CD4-positive, alpha-beta T cell (primary cell): ENCODE measurements at regions not wholly inside any gene's neighbourhood (a gene's known extent, or its start where the extent isn't known, plus 50 kb on each side); places are given as distances from the start of the nearest gene placed in this dataset.

Source experiments
- ATAC-seq: fragments of 200-7000 bp; cut with Tn5 transposase; one replicate; pipeline ENCODE4 v1.10.0; 2022; ENCODE audit warnings: mild to moderate bottlenecking; ENCODE audit not compliant: poor library complexity
- CTCF ChIA-PET: fragments of 350-600 bp; sonication (Branson Sonifier 250); formaldehyde crosslinking; loops from one replicate; lab custom pipeline; 2021; ENCODE audit warnings: antibody characterized with exemption, inconsistent platforms; lab: Charles Lee
- POLR2A ChIA-PET: fragments of 350-600 bp; sonication (Branson Sonifier 250); formaldehyde crosslinking; loops from one replicate; lab custom pipeline; 2021; ENCODE audit warnings: antibody characterized with exemption, inconsistent platforms; lab: Charles Lee
- DNase-seq, 14 experiments: peaks; one replicate each; pipeline ENCODE4 v3.0.0-alpha.2; 2013 to 2020; ENCODE audit warnings: mixed read lengths in 2 of 14
- H3K27ac ChIP-seq, 2 donors: one replicate each; pipeline versions ENCODE4 v1.5.1 to v1.7.0; 2013; ENCODE audit warnings: low read length in 2 of 2, low read depth in 1 of 2, mild to moderate bottlenecking in 1 of 2
- H3K27me3 ChIP-seq, 2 experiments: 1 replicate in 1 of 2; 2 replicates in 1 of 2; pipeline versions ENCODE4 v1.6.1 to v1.7.0; 2013; ENCODE audit warnings: low read length in 2 of 2, control low read depth in 1 of 2, mild to moderate bottlenecking in 1 of 2, moderate library complexity in 1 of 2; ENCODE audit not compliant: insufficient read depth in 2 of 2, control insufficient read depth in 1 of 2
- H3K36me3 ChIP-seq: one replicate; pipeline ENCODE4 v1.6.1; 2013; ENCODE audit warnings: low read length, control low read depth; ENCODE audit not compliant: insufficient read depth
- H3K4me1 ChIP-seq: one replicate; pipeline ENCODE4 v1.6.1; 2013; ENCODE audit warnings: low read length, control low read depth; ENCODE audit not compliant: insufficient read depth
- H3K4me3 ChIP-seq: one replicate; pipeline ENCODE4 v1.5.1; 2013; ENCODE audit warnings: mild to moderate bottlenecking, low read length, moderate library complexity
- H3K9me3 ChIP-seq, 2 experiments: 1 replicate in 1 of 2; 2 replicates in 1 of 2; pipeline versions ENCODE4 v1.6.1 to v1.7.0; 2013; ENCODE audit warnings: low read length in 2 of 2, mild to moderate bottlenecking in 2 of 2, control low read depth in 1 of 2, moderate library complexity in 1 of 2; ENCODE audit not compliant: control insufficient read depth in 1 of 2, insufficient read depth in 1 of 2
- H3K27ac Mint-ChIP-seq: one replicate; pipeline ENCODE4 v1.8.0; 2020; ENCODE audit warnings: mixed read lengths
- H3K27me3 Mint-ChIP-seq: one replicate; pipeline ENCODE4 v1.8.0; 2021; ENCODE audit warnings: mixed read lengths
- H3K36me3 Mint-ChIP-seq: one replicate; pipeline ENCODE4 v1.8.0; 2021; ENCODE audit warnings: low read depth, mixed read lengths
- H3K4me1 Mint-ChIP-seq: one replicate; pipeline ENCODE4 v1.8.0; 2021; ENCODE audit warnings: low read depth, mixed read lengths
- H3K4me3 Mint-ChIP-seq: one replicate; pipeline ENCODE4 v1.8.0; 2020; ENCODE audit warnings: mild to moderate bottlenecking, mixed read lengths
- H3K9me3 Mint-ChIP-seq: one replicate; pipeline ENCODE4 v1.8.0; 2020; ENCODE audit warnings: mixed read lengths
- intact Hi-C, 2 experiments: fragments of 100-400 bp; cut with DNase I in 1 of 2; cut with micrococcal nuclease in 1 of 2; formaldehyde crosslinking; loops; one replicate each; pipeline versions ENCODE4 v1.15.1 to v1.9.0; 2023 to 2025; cut with DNase I, micrococcal nuclease
- TF ChIP-seq, protein P1 (sequence below): fragments of 200-600 bp; IDR thresholded peaks from one replicate; pipeline ENCODE4 v1.8.0; 2022; ENCODE audit warnings: antibody characterized with exemption, mild to moderate bottlenecking

DNA sequence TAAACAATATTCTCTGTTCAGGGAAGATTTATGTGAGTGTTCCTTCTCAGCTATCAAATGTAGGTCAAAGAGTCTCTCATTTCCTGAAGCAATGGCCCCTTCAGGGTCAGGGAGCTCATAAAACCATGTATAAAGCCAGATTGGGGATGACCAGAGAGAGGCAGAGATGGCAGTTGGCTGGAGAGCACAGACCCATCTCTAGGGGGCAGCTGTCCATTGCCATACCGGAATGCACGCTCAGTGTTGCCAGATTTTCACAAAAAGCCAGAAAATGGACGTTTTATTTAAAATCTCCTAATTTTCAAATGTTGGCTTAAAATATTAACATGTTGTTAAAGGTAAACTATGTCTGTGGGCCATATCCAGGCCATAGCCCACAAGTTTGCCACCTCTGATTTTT, 1920.7 kb upstream of the CELF4 start:
- H3K36me3 Mint-ChIP-seq: no peaks in the 10 kb centered on the region
- H3K9me3 Mint-ChIP-seq: peaks cover 6% of the 10 kb centered on the region
- no peaks in the 10 kb centered on the region for H3K36me3 ChIP-seq
- no peaks in the 10 kb centered on the region for H3K27me3 ChIP-seq
- CTCF ChIA-PET: no interaction called here
- TF ChIP-seq, protein P1, sequence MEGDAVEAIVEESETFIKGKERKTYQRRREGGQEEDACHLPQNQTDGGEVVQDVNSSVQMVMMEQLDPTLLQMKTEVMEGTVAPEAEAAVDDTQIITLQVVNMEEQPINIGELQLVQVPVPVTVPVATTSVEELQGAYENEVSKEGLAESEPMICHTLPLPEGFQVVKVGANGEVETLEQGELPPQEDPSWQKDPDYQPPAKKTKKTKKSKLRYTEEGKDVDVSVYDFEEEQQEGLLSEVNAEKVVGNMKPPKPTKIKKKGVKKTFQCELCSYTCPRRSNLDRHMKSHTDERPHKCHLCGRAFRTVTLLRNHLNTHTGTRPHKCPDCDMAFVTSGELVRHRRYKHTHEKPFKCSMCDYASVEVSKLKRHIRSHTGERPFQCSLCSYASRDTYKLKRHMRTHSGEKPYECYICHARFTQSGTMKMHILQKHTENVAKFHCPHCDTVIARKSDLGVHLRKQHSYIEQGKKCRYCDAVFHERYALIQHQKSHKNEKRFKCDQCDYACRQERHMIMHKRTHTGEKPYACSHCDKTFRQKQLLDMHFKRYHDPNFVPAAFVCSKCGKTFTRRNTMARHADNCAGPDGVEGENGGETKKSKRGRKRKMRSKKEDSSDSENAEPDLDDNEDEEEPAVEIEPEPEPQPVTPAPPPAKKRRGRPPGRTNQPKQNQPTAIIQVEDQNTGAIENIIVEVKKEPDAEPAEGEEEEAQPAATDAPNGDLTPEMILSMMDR: no peak
- H3K4me3 ChIP-seq: no peak overlapping the region
- no peak overlapping the region for H3K4me3 Mint-ChIP-seq
- ATAC-seq: no peak
- no peak overlapping the region for H3K27ac ChIP-seq
- H3K27ac Mint-ChIP-seq: no peak overlapping the region
- peaks cover 0 to 4% of the 10 kb centered on the region in 2 experiments for H3K9me3 ChIP-seq
- no peaks in the 10 kb centered on the region for H3K27me3 Mint-ChIP-seq
- POLR2A ChIA-PET: no interaction called here
- H3K4me1 ChIP-seq: no peaks in the 10 kb centered on the region
- H3K4me1 Mint-ChIP-seq: no peaks in the 10 kb centered on the region
- intact Hi-C loops: no loop called here
- no peak for DNase-seq

- no peak overlapping the region for H3K27ac Mint-ChIP-seq
- H3K36me3 ChIP-seq: no peaks in the 10 kb centered on the region
- H3K27ac ChIP-seq: no peak overlapping the region
- H3K36me3 Mint-ChIP-seq: no peaks in the 10 kb centered on the region
- ChIA-PET CTCF (no interaction called here), POLR2A (no interaction called here)
- no peak overlapping the region for H3K4me3 Mint-ChIP-seq
- peaks cover 0 to 4% of the 10 kb centered on the region in 2 experiments for H3K9me3 ChIP-seq
- H3K27me3 ChIP-seq: no peaks in the 10 kb centered on the region
- intact Hi-C loops: no loop called here
- DNase-seq (no peak), ATAC-seq (no peak)
- H3K4me3 ChIP-seq: no peak overlapping the region
- H3K4me1 ChIP-seq: no peaks in the 10 kb centered on the region
- H3K9me3 Mint-ChIP-seq: peaks cover 6% of the 10 kb centered on the region
- H3K4me1 Mint-ChIP-seq: no peaks in the 10 kb centered on the region
- H3K27me3 Mint-ChIP-seq: no peaks in the 10 kb centered on the region
- TF ChIP-seq, protein P1: no peak
These were observed 1920.1 kb upstream of the CELF4 start for GRCh38 chr18:39485696-39486095.

DNA sequence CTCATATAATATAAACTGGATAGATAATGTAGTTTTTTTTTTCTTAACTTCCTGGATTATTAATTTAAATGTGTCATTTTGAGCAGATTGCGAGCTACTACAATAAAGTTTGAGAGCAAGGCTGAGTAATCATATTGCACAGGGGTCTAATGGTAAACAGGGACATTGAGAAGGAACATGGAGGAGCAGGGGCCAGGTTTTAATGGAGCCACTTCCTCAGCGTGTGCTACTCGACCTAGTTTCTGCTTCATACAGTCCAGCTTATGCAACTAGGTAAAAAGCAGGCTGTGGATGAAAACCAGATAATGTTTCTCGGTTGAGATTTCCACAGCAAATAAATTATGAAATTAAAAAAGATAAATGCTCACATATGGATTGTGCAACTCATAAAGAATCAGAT, 1915.7 kb upstream of the CELF4 start:
- Histone ChIP-seq H3K36me3 (no peaks in the 10 kb centered on the region), H3K4me1 (no peaks in the 10 kb centered on the region), H3K4me3 (no peak overlapping the region), H3K9me3 (no peaks in the 10 kb centered on the region), H3K27me3 (no peaks in the 10 kb centered on the region), H3K27ac (no peak overlapping the region)
- DNase-seq (no peak), ATAC-seq (no peak)
- intact Hi-C loops: no loop called here
- ChIA-PET CTCF (no interaction called here), POLR2A (no interaction called here)
- H3K4me1 Mint-ChIP-seq: no peaks in the 10 kb centered on the region
- H3K9me3 Mint-ChIP-seq: peaks cover 2% of the 10 kb centered on the region
- no peak overlapping the region for H3K4me3 Mint-ChIP-seq
- TF ChIP-seq, protein P1: no peak
- H3K27me3 Mint-ChIP-seq: no peaks in the 10 kb centered on the region
- no peaks in the 10 kb centered on the region for H3K36me3 Mint-ChIP-seq
- H3K27ac Mint-ChIP-seq: no peak overlapping the region
